PC-9 (cell line): ENCODE measurements at regions not wholly inside any gene's neighbourhood (a gene's known extent, or its start where the extent isn't known, plus 50 kb on each side); places are given as distances from the start of the nearest gene placed in this dataset.
"Not testable (repeated sequence)": the region's sequence is repeated elsewhere in the genome, so short reads cannot be mapped to it uniquely, and the experiment has no call there.

Source experiments
- BruUV-seq: library from RNA; stranded (reverse); fragments of 400-500 nt; replicated peaks from 2 replicates; lab custom pipeline; 2021; lab: Mats Ljungman, UMichigan
- CTCF ChIA-PET: fragments of 300-600 bp; sonication (Branson Sonifier 250); formaldehyde crosslinking; loops from one replicate; lab custom pipeline; 2022; ENCODE audit warnings: antibody characterized with exemption; lab: Charles Lee
- POLR2A ChIA-PET: fragments of 300-600 bp; sonication (Branson Sonifier 250); formaldehyde crosslinking; loops from one replicate; lab custom pipeline; 2022; ENCODE audit warnings: antibody characterized with exemption; ENCODE audit not compliant: unreplicated experiment; lab: Charles Lee
- DNase-seq, 2 experiments: peaks; one replicate each; pipeline versions ENCODE4 v3.0.0 to v3.0.0-alpha.2; 2015 to 2022; ENCODE audit warnings: mixed read lengths in 1 of 2
- H2AFZ ChIP-seq: fragments of 200-600 bp; sonication (generic); 2 replicates; pipeline ENCODE4 v1.8.1; 2017; ENCODE audit warnings: antibody characterized with exemption
- H3F3A ChIP-seq: fragments of 200-600 bp; sonication (generic); 2 replicates; pipeline ENCODE4 v1.8.1; 2017; ENCODE audit warnings: antibody characterized with exemption, mild to moderate bottlenecking, low read depth; ENCODE audit not compliant: insufficient read depth
- H3K27ac ChIP-seq: fragments of 200-600 bp; sonication (generic); 2 replicates; pipeline ENCODE4 v1.6.1; 2016; ENCODE audit warnings: mixed run types
- H3K27me3 ChIP-seq: fragments of 200-600 bp; sonication (generic); 2 replicates; pipeline ENCODE4 v1.6.1; 2016; ENCODE audit warnings: low read depth, mixed run types; ENCODE audit not compliant: insufficient read depth
- H3K36me3 ChIP-seq: fragments of 200-600 bp; sonication (generic); 2 replicates; pipeline ENCODE4 v1.6.1; 2016; ENCODE audit warnings: low read depth, mixed run types
- H3K4me1 ChIP-seq: fragments of 200-600 bp; sonication (generic); replicated peaks from 2 replicates; pipeline ENCODE4 v1.6.1; 2016; ENCODE audit warnings: mixed run types; ENCODE audit not compliant: insufficient read depth
- H3K4me2 ChIP-seq: fragments of 200-600 bp; sonication (generic); 2 replicates; pipeline ENCODE4 v1.6.1; 2017; ENCODE audit warnings: mixed run types
- H3K4me3 ChIP-seq: fragments of 200-600 bp; sonication (generic); 2 replicates; pipeline ENCODE4 v1.6.1; 2016; ENCODE audit warnings: mixed run types
- H3K79me2 ChIP-seq: fragments of 200-600 bp; sonication (generic); 2 replicates; pipeline ENCODE4 v1.6.1; 2017; ENCODE audit warnings: low read depth, mixed run types
- H3K9me2 ChIP-seq: fragments of 200-600 bp; sonication (generic); 2 replicates; pipeline ENCODE4 v1.8.1; 2017; ENCODE audit warnings: mild to moderate bottlenecking; ENCODE audit not compliant: insufficient read depth
- H3K9me3 ChIP-seq: fragments of 200-600 bp; sonication (generic); 2 replicates; pipeline ENCODE4 v1.8.1; 2016; ENCODE audit warnings: low read depth; ENCODE audit not compliant: insufficient read depth
- H4K20me1 ChIP-seq: fragments of 200-600 bp; sonication (generic); 2 replicates; pipeline ENCODE4 v1.8.1; 2017; ENCODE audit not compliant: insufficient read depth
- EZH2 ChIP-seq: fragments of 200-600 bp; sonication (generic); IDR thresholded peaks from 2 replicates; pipeline ENCODE4 v1.8.0; 2017; ENCODE audit warnings: antibody characterized with exemption, low read depth
- intact Hi-C: fragments of 100-400 bp; cut with micrococcal nuclease; formaldehyde crosslinking; loops from one replicate; pipeline ENCODE4 v1.10.0; 2022; ENCODE audit not compliant: unreplicated experiment
- TF ChIP-seq, protein P1 (sequence below): fragments of 200-600 bp; sonication (generic); conservative IDR thresholded peaks from 2 replicates; pipeline ENCODE4 v1.6.1; 2017; ENCODE audit warnings: mixed run types, antibody characterized with exemption, mild to moderate bottlenecking, moderate library complexity

DNA sequence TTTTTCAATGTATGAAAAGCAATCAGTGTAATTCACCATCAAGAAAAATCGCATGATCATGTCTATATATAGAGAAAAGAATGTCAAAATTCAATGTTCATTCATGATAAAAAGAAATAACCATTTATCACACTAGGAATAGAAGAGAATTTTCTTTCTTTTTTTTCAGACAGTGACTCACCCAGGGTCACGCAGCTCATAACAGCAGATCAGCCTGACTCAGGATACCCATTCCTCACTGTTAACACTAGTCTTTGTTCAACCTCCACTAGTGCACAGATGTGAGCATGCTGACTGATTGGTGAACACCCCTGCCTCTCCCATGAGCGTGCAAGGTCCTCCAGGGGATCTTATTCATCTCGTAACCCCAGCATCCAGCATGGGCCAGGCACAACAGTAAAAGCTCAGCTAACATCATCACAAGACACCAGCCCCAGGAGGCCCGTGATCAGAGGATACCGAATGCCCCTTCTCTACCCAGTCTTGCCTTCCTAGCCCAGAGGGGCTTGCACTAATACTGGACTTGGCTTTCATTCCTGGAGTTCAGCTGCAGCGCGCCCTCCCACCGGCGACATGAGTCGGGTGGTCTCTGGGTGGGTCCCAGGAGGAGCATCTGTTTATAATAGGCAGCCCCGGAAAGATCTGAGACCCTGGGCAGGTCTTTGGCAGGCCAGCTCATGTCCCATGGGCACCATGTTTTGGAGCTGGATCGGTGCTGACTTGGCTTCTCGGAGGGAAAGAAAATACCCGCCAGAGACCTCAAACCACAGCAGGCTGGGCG lies 539.5 kb upstream of the SLC10A2 start:
- H3K79me2 ChIP-seq, result no peaks in the 10 kb centered on the region
- no peaks in the 10 kb centered on the region for H4K20me1 ChIP-seq
- H3K9me2 ChIP-seq, result 0 out of 2 replicates have a peak, but pooled peaks cover 4% of the 10 kb centered on the region
- no peaks in the 10 kb centered on the region for H3K36me3 ChIP-seq
- H3K27me3 ChIP-seq, result no peaks in the 10 kb centered on the region
- DNase-seq, result no peak
- no peaks in the 10 kb centered on the region for H3F3A ChIP-seq
- TF ChIP-seq, protein P1, sequence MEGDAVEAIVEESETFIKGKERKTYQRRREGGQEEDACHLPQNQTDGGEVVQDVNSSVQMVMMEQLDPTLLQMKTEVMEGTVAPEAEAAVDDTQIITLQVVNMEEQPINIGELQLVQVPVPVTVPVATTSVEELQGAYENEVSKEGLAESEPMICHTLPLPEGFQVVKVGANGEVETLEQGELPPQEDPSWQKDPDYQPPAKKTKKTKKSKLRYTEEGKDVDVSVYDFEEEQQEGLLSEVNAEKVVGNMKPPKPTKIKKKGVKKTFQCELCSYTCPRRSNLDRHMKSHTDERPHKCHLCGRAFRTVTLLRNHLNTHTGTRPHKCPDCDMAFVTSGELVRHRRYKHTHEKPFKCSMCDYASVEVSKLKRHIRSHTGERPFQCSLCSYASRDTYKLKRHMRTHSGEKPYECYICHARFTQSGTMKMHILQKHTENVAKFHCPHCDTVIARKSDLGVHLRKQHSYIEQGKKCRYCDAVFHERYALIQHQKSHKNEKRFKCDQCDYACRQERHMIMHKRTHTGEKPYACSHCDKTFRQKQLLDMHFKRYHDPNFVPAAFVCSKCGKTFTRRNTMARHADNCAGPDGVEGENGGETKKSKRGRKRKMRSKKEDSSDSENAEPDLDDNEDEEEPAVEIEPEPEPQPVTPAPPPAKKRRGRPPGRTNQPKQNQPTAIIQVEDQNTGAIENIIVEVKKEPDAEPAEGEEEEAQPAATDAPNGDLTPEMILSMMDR, result no peak
- TF ChIP-seq EZH2, result no peak
- H3K9me3 ChIP-seq, result peaks cover 10% of the 10 kb centered on the region; the same call in 1 of the 2 replicates
- no peaks in the 10 kb centered on the region for H3K4me1 ChIP-seq
- no peak overlapping the region for H3K4me2 ChIP-seq
- intact Hi-C loops, result no loop called here
- no TSS peak for BruUV-seq
- H2AFZ ChIP-seq, result no peak overlapping the region
- no peak overlapping the region for H3K27ac ChIP-seq
- ChIA-PET POLR2A (no interaction called here), CTCF (no interaction called here)
- H3K4me3 ChIP-seq, result no peak overlapping the region

DNA sequence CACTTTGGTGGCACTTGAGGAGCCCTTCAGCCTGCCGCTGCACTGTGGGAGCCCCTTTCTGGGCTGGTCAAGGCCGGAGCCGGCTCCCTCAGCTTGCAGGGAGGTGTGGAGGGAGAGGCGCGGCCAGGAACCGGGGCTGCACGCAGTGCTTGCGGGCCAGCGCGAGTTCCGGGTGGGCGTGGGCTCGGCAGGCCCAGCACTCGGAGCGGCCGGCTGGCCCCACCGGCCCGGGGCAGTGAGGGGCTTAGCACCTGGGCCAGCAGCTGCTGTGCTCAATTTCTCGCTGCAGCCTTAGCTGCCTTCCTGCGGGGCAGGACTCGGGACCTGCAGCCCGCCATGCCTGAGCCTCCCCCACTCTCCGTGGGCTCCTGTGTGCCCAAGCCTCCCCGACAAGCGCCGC lies 533.7 kb upstream of the SLC10A2 start:
- CTCF ChIA-PET, H3K27me3 ChIP-seq, H3K9me3 ChIP-seq, H3K36me3 ChIP-seq, BruUV-seq, H3K79me2 ChIP-seq, H2AFZ ChIP-seq, H3K27ac ChIP-seq, H4K20me1 ChIP-seq, H3K4me1 ChIP-seq, H3F3A ChIP-seq, DNase-seq, H3K4me3 ChIP-seq, H3K9me2 ChIP-seq, H3K4me2 ChIP-seq, intact Hi-C loops, POLR2A ChIA-PET: not testable (repeated sequence)

GRCh38 chr13:103598671-103599070 lies 532.5 kb upstream of the SLC10A2 start:
- Histone ChIP-seq H2AFZ (no peak overlapping the region), H3K27me3 (no peaks in the 10 kb centered on the region), H3K9me2 (no peaks in the 10 kb centered on the region), H3F3A (no peaks in the 10 kb centered on the region), H3K36me3 (no peaks in the 10 kb centered on the region), H4K20me1 (no peaks in the 10 kb centered on the region), H3K4me1 (no peaks in the 10 kb centered on the region), H3K27ac (no peak overlapping the region), H3K4me3 (no peak overlapping the region), H3K9me3 (no peaks in the 10 kb centered on the region), H3K79me2 (no peaks in the 10 kb centered on the region), H3K4me2 (no peak overlapping the region)
- ChIA-PET CTCF (no interaction called here), POLR2A (no interaction called here)
- BruUV-seq, result no TSS peak
- DNase-seq, result no peak
- intact Hi-C loops, result no loop called here
- no peak for TF ChIP-seq EZH2
- TF ChIP-seq, protein P1, result no peak

- Histone ChIP-seq H4K20me1 (no peaks in the 10 kb centered on the region), H3K27me3 (no peaks in the 10 kb centered on the region), H3K4me3 (no peak overlapping the region), H3K36me3 (no peaks in the 10 kb centered on the region), H3K4me2 (no peak overlapping the region), H3K27ac (no peak overlapping the region), H2AFZ (no peak overlapping the region), H3F3A (no peaks in the 10 kb centered on the region), H3K79me2 (no peaks in the 10 kb centered on the region), H3K9me2 (no peaks in the 10 kb centered on the region; the same call in 1 of the 2 replicates), H3K4me1 (no peaks in the 10 kb centered on the region), H3K9me3 (no peaks in the 10 kb centered on the region; the same call in 1 of the 2 replicates)
- CTCF ChIA-PET, result no interaction called here
- POLR2A ChIA-PET, result no interaction called here
- no peak for DNase-seq
- TF ChIP-seq, protein P1, result no peak
- TF ChIP-seq EZH2, result no peak
- intact Hi-C loops, result no loop called here
- BruUV-seq, result no TSS peak
Observed at GRCh38 chr13:103573446-103573845, 507.2 kb upstream of the SLC10A2 start.
